Calu3 (cell line): ENCODE measurements at regions not wholly inside any gene's neighbourhood (a gene's known extent, or its start where the extent isn't known, plus 50 kb on each side); places are given as distances from the start of the nearest gene placed in this dataset.
"Not testable (repeated sequence)": the region's sequence is repeated elsewhere in the genome, so short reads cannot be mapped to it uniquely, and the experiment has no call there.

Experiments
- BruUV-seq: library from RNA; stranded (reverse); fragments of 400-500 nt; replicated peaks from 2 replicates; lab custom pipeline; 2021; lab: Mats Ljungman, UMichigan
- CTCF ChIA-PET: fragments of 300-600 bp; sonication (Branson Sonifier 250); formaldehyde crosslinking; loops from one replicate; lab custom pipeline; 2022; ENCODE audit warnings: antibody characterized with exemption; lab: Charles Lee
- DNase-seq: peaks from one replicate; pipeline ENCODE4 v3.0.0; 2022
- H3K27ac Mint-ChIP-seq: one replicate; pipeline ENCODE4 v1.8.0; 2022; ENCODE audit warnings: mixed read lengths; ENCODE audit not compliant: unreplicated experiment
- H3K27me3 Mint-ChIP-seq: one replicate; pipeline ENCODE4 v1.8.0; 2022; ENCODE audit warnings: mixed read lengths; ENCODE audit not compliant: unreplicated experiment
- H3K36me3 Mint-ChIP-seq: one replicate; pipeline ENCODE4 v1.8.0; 2022; ENCODE audit warnings: mild to moderate bottlenecking, moderate library complexity, mixed read lengths; ENCODE audit not compliant: insufficient read depth, unreplicated experiment
- H3K4me1 Mint-ChIP-seq: one replicate; pipeline ENCODE4 v1.8.0; 2022; ENCODE audit warnings: mild to moderate bottlenecking, low read depth, mixed read lengths; ENCODE audit not compliant: unreplicated experiment
- H3K4me3 Mint-ChIP-seq: one replicate; pipeline ENCODE4 v1.8.0; 2022; ENCODE audit warnings: mild to moderate bottlenecking, low read depth, moderate library complexity, mixed read lengths; ENCODE audit not compliant: unreplicated experiment
- H3K9me3 Mint-ChIP-seq: one replicate; pipeline ENCODE4 v1.8.0; 2022; ENCODE audit warnings: low read depth, mixed read lengths; ENCODE audit not compliant: unreplicated experiment
- CTCF ChIP-seq: fragments of 200-600 bp; IDR thresholded peaks from one replicate; pipeline ENCODE4 v1.8.0; 2022; ENCODE audit warnings: antibody characterized with exemption; ENCODE audit not compliant: unreplicated experiment
- intact Hi-C: fragments of 100-400 bp; cut with micrococcal nuclease; formaldehyde crosslinking; loops from one replicate; pipeline ENCODE4 v1.10.0; 2022; ENCODE audit not compliant: unreplicated experiment

GRCh38 chr4:100907465-100908454 is 389.9 kb upstream of the EMCN start:
- CTCF ChIA-PET: interaction anchor here (0.9 kb wide), 1 partner anchor 823 kb away, joined by 3 read pairs; no protein-coding TSS in a partner anchor
- no peaks in the 10 kb centered on the region for H3K36me3 Mint-ChIP-seq
- H3K27ac Mint-ChIP-seq: peak overlapping the region; percentile 79
- H3K27me3 Mint-ChIP-seq: no peaks in the 10 kb centered on the region
- no peaks in the 10 kb centered on the region for H3K9me3 Mint-ChIP-seq
- peak; percentile 17 for DNase-seq
- peaks cover 11% of the 10 kb centered on the region for H3K4me1 Mint-ChIP-seq
- H3K4me3 Mint-ChIP-seq: no peak overlapping the region
- no TSS peak for BruUV-seq
- intact Hi-C loops: loop anchor here (5.0 kb wide), 1 partner anchor 115 kb away; no protein-coding TSS in a partner anchor
- no peak for TF ChIP-seq CTCF

DNA sequence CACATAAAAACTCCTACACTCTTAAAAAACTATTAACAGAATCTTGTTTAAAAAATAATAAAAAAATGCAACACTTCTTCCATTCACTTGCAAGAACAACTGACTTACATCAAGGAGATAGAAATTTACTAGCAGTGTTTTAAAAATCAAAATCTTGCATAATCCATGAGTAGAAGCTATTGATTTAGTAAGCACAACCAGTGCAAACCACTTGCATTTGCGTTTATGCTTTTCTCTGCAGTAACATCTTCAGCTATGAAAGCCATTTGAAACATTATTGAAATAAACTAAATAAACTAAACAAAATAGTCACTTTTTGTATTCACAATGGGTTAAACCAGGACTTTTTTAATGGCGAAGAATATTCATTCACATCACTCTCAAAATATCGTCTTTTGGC is 389.2 kb upstream of the EMCN start:
- TF ChIP-seq CTCF: no peak
- Mint-ChIP-seq H3K27me3 (no peaks in the 10 kb centered on the region), H3K9me3 (no peaks in the 10 kb centered on the region), H3K36me3 (no peaks in the 10 kb centered on the region), H3K27ac (no peak overlapping the region), H3K4me1 (peaks cover 11% of the 10 kb centered on the region), H3K4me3 (no peak overlapping the region)
- no peak for DNase-seq
- intact Hi-C loops: loop anchor here (5.0 kb wide), 1 partner anchor 115 kb away; no protein-coding TSS in a partner anchor
- no TSS peak for BruUV-seq
- CTCF ChIA-PET: no interaction called here

DNA sequence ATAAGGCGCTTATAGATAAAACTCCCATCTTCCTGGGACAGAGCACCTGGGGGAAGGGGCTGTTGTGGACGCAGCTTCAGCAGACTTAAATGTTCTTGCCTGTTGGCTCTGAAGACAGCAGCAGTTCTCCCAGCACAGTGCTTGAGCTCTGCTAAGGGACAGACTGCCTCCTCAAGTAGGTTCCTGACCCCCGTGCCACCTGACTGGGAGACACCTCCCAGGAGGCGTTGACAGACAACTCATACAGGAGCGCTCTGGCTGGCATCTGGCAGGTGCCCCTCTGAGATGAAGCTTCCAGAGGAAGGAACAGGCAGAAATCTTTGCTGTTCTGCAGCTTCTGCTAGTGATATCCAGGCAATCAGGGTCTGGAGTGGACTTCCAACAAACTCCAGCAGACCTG is 383.1 kb upstream of the EMCN start:
- intact Hi-C loops, H3K27ac Mint-ChIP-seq, CTCF ChIA-PET, H3K4me1 Mint-ChIP-seq, DNase-seq, H3K36me3 Mint-ChIP-seq, BruUV-seq, H3K27me3 Mint-ChIP-seq, H3K9me3 Mint-ChIP-seq, H3K4me3 Mint-ChIP-seq: not testable (repeated sequence)

DNA sequence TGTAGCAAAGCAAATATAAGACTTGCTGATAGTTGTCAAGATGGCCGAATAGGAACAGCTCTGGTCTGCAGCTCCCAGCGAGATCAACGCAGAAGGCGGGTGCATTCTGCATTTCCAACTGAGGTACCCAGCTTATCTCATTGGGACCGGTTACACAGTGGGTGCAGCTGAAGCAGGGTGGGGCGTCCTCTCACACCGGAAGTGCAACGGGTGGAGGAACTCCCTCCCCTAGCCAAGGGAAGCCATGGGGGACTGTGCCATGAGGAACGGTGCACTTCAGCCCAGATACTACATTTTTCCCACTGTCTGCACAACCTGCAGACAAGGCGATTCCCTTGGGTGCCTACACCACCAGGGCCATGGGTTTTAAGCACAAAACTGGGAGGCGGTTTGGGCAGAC is 382.3 kb upstream of the EMCN start:
- CTCF ChIA-PET: no interaction called here
- no peak for TF ChIP-seq CTCF

More for the DNA sequence above, 382.3 kb upstream of the EMCN start:
- H3K27me3 Mint-ChIP-seq: no peaks in the 10 kb centered on the region
- H3K4me3 Mint-ChIP-seq: no peak overlapping the region
- no peaks in the 10 kb centered on the region for H3K4me1 Mint-ChIP-seq
- no peak overlapping the region for H3K27ac Mint-ChIP-seq
- H3K36me3 Mint-ChIP-seq: no peaks in the 10 kb centered on the region
- DNase-seq: no peak
- intact Hi-C loops: no loop called here
- no TSS peak for BruUV-seq
- peaks cover 3% of the 10 kb centered on the region for H3K9me3 Mint-ChIP-seq
